Gastroesophageal sphincter (tissue), 4 donors: ENCODE measurements at regions not wholly inside any gene's neighbourhood (a gene's known extent, or its start where the extent isn't known, plus 50 kb on each side); places are given as distances from the start of the nearest gene placed in this dataset.
"Not testable (repeated sequence)": the region's sequence is repeated elsewhere in the genome, so short reads cannot be mapped to it uniquely, and the experiment has no call there.

Experiments used
- ATAC-seq: fragments of 150-250 bp; one replicate; pipeline ENCODE4 v1.9.1; 2016; ENCODE audit warnings: mild to moderate bottlenecking, moderate library complexity
- H3K27ac ChIP-seq, 4 donors: fragments of 200-600 bp; sonication (generic) in 3 of 4; 1 replicate in 3 of 4; 2 replicates in 1 of 4; pipeline ENCODE4 v1.5.1; 2016 to 2019
- H3K27me3 ChIP-seq: fragments of 200-600 bp; sonication (generic); one replicate; pipeline ENCODE4 v1.5.1; 2019
- H3K36me3 ChIP-seq, 2 donors: fragments of 200-600 bp; sonication (generic); one replicate each; pipeline ENCODE4 v1.5.1; 2019; ENCODE audit warnings: control low read depth in 1 of 2
- H3K4me1 ChIP-seq, 3 donors: fragments of 200-600 bp; sonication (generic); 1 replicate in 2 of 3; 2 replicates in 1 of 3; pipeline ENCODE4 v1.5.1; 2016 to 2019; ENCODE audit warnings: control low read depth in 2 of 3
- H3K4me3 ChIP-seq, 2 donors: fragments of 200-600 bp; sonication (generic); one replicate each; pipeline ENCODE4 v1.5.1; 2019; ENCODE audit warnings: mild to moderate bottlenecking in 1 of 2, moderate library complexity in 1 of 2
- H3K9me3 ChIP-seq, 3 donors: fragments of 200-600 bp; sonication (generic); one replicate each; pipeline ENCODE4 v1.5.1; 2017 to 2019; ENCODE audit warnings: control low read depth in 2 of 3
- CTCF ChIP-seq, 4 experiments: fragments of 200-600 bp in 2 of 4; fragments of 450-650 bp in 2 of 4; sonication (generic) in 1 of 4; IDR thresholded peaks; one replicate each; pipeline ENCODE4 v1.5.1; 2017 to 2019; ENCODE audit warnings: antibody characterized with exemption in 4 of 4, mild to moderate bottlenecking in 2 of 4, moderate library complexity in 2 of 4
- EP300 ChIP-seq: sonication (generic); formaldehyde crosslinking; IDR thresholded peaks from one replicate; pipeline ENCODE4 v1.6.1; 2017; ENCODE audit warnings: antibody characterized with exemption, mild to moderate bottlenecking
- POLR2A ChIP-seq, 2 donors: fragments of 450-650 bp; IDR thresholded peaks; one replicate each; pipeline ENCODE4 v1.6.1; 2017; ENCODE audit warnings: antibody characterized with exemption in 2 of 2, mild to moderate bottlenecking in 2 of 2, moderate library complexity in 1 of 2
- POLR2AphosphoS5 ChIP-seq: sonication (generic); formaldehyde crosslinking; IDR thresholded peaks from one replicate; pipeline ENCODE4 v1.6.1; 2017; ENCODE audit warnings: antibody characterized with exemption
- WGBS, 2 donors: methylation state at CpG; one replicate each; pipeline ENCODE4 v1.1.5; 2018; ENCODE audit warnings: low coverage in 1 of 2; 5-methylcytosine and 5-hydroxymethylcytosine counted together

DNA sequence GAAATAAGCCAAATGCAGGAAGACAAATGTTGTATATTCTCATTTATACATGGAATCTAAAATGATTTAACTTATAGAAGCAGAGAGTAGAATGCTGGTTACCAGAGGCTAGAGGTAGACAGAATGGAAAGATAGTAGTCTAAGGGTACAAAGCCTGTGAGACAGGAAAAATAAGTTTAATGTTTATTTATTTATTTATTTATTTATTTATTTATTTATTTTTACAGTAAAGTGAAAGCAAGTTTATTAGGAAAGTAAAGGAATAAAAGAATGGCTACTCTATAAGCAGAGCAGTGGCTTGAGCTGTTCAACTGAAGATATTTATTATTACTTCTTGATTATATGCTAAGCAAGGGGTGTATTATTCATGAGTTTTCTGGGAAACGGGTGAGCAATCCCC lies 203.2 kb downstream of the LAS1L start:
- ATAC-seq, result no peak
- Histone ChIP-seq H3K9me3 (no peaks in the 10 kb centered on the region), H3K36me3 (no peaks in the 10 kb centered on the region), H3K4me3 (no peak overlapping the region), H3K4me1 (no peaks in the 10 kb centered on the region), H3K27me3 (no peaks in the 10 kb centered on the region), H3K27ac (no peak overlapping the region)
- WGBS, 2 donors, result 57 to 78% methylated on average over 1 of the region's 1 CpG
- no peak for TF ChIP-seq CTCF (IDR thresholded peaks at IDR 0.05)
- no peak for TF ChIP-seq POLR2AphosphoS5
- TF ChIP-seq POLR2A (IDR thresholded peaks at IDR 0.05), result no peak
- TF ChIP-seq EP300, result no peak

DNA sequence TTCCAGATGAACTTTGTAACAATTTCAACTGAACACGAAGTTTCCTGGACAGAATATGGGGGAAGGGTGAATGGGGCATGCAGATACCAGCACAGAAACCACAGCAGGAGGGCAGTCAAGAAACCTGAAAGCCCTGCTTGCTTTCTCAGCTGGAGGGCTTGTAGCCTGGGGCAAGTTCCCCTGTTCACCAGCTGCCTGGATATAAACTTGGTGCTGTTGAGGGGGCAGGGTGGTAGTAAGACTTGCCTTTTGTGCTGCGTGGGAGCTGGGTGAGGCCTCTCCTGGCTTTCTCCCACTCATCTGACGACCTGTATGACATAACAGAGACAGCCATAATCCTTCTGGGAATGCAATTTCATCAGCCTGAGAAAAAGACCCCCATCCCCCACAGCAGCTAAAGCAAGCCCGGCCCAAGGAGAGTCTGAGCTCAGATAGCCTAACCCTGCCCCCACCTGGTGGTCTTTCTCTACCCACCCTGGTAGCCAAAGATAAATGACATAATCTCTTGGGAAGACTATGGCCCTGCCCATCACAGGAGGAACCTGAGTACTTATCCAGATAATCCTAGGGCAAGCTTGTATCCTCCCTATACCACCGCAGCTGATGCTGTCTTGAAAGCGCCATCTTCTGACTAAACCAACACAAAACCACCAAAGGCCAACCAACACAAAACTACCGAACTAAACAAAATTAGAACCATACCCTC lies 234.3 kb downstream of the LAS1L start:
- WGBS, 2 donors, result 29 to 60% methylated on average over 1 to 5 of the region's 7 CpGs
- Histone ChIP-seq H3K36me3 (no peaks in the 10 kb centered on the region), H3K27me3 (no peaks in the 10 kb centered on the region), H3K4me1 (no peaks in the 10 kb centered on the region), H3K9me3 (peaks cover 0 to 57% (median 0%) of the 10 kb centered on the region in 3 donors), H3K4me3 (no peak overlapping the region), H3K27ac (no peak overlapping the region)
- TF ChIP-seq CTCF (IDR thresholded peaks at IDR 0.05), result no peak
- TF ChIP-seq POLR2AphosphoS5, result no peak
- TF ChIP-seq EP300, result no peak
- TF ChIP-seq POLR2A (IDR thresholded peaks at IDR 0.05), result no peak
- no peak for ATAC-seq

DNA sequence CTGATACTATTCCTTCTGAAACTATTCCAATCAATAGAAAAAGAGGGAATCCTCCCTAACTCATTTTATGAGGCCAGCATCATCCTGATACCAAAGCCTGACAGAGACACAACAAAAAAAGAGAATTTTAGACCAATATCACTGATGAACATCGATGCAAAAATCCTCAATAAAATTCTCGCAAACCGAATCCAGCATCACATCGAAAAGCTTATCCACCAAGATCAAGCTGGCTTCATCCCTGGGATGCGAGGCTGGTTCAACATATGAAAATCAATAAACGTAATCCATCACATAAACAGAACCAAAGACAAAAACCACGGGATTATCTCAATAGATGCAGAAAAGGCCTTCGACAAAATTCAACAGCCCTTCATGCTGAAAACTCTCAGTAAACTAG lies 251.7 kb downstream of the LAS1L start:
- H3K9me3 ChIP-seq, H3K4me1 ChIP-seq, H3K4me3 ChIP-seq, H3K27ac ChIP-seq, ATAC-seq, H3K27me3 ChIP-seq, H3K36me3 ChIP-seq: not testable (repeated sequence)
- 86 to 94% methylated on average over 4 to 6 of the region's 8 CpGs for WGBS, 2 donors

DNA sequence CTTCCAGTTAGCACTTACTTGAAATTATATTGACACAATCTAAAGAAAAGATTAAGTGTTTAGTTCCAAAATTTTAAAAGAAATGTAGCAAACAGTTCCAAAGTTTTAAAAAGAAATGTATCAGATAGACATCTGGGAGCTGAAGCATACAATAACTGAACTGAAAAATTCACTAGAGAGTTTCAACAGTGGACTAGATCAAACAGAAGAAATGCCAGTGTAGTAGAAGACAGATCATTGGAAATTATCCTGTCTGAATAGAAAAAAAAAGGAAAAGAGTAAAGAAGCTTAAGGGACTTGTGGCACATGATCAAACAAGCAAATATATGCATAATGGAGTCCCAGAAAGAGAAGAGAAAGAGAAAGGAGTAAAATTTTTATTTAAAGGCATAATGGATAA lies 261.4 kb downstream of the LAS1L start:
- H3K27ac ChIP-seq, result no peak overlapping the region
- H3K36me3 ChIP-seq, result no peaks in the 10 kb centered on the region
- H3K27me3 ChIP-seq, result no peaks in the 10 kb centered on the region
- H3K4me1 ChIP-seq, result no peaks in the 10 kb centered on the region
- H3K4me3 ChIP-seq, result no peak overlapping the region
- TF ChIP-seq CTCF (IDR thresholded peaks at IDR 0.05), result no peak
- TF ChIP-seq EP300, result no peak
- no peak for TF ChIP-seq POLR2A (IDR thresholded peaks at IDR 0.05)
- no peak for TF ChIP-seq POLR2AphosphoS5
- no peak for ATAC-seq
- H3K9me3 ChIP-seq, result peaks cover 0 to 43% (median 3%) of the 10 kb centered on the region in 3 donors

DNA sequence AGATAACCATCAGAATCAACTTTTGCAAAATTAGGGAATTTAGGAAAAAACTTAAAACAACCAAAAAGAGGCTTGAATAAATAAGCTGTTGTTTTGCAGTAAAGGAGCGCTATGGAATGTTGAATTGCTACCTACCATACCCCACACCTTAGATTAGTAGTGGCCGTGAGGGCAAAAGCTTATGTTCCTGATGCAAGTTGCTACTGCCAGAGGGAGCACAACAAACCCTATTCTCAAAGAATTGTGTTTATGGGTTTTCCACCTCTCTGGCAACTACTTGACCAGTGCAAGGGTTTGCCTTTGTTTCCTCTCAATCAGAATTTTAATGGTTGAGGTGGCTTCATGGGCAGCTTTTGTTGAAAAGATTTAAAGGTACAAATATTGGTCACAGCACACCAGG lies 268.1 kb downstream of the LAS1L start:
- no peaks in the 10 kb centered on the region for H3K4me1 ChIP-seq
- no peaks in the 10 kb centered on the region for H3K27me3 ChIP-seq
- ATAC-seq, result no peak
- no peak overlapping the region for H3K27ac ChIP-seq
- TF ChIP-seq EP300, result no peak
- no peak for TF ChIP-seq CTCF (IDR thresholded peaks at IDR 0.05)
- no peak for TF ChIP-seq POLR2A (IDR thresholded peaks at IDR 0.05)
- no peak for TF ChIP-seq POLR2AphosphoS5
- no peak overlapping the region for H3K4me3 ChIP-seq
- 78% methylated on average over 2 of the region's 2 CpGs; no CpG with 5 or more reads in 1 of the 2 donors for WGBS, 2 donors
- no peaks in the 10 kb centered on the region for H3K36me3 ChIP-seq
- peaks cover 0 to 16% (median 0%) of the 10 kb centered on the region in 3 donors for H3K9me3 ChIP-seq
